HepG2 (cell line): ENCODE measurements at regions not wholly inside any gene's neighbourhood (a gene's known extent, or its start where the extent isn't known, plus 50 kb on each side); places are given as distances from the start of the nearest gene placed in this dataset.

Experiments used
- BCL3 ChIP-seq: sonication (generic); formaldehyde crosslinking; IDR thresholded peaks from 2 replicates; pipeline ENCODE4 v1.5.1; 2020; ENCODE audit warnings: mild to moderate bottlenecking, missing genetic modification reagents, moderate library complexity
- CTCF ChIP-seq: sonication (generic); formaldehyde crosslinking; IDR thresholded peaks from 2 replicates; pipeline ENCODE4 v1.5.0; 2020; ENCODE audit warnings: mild to moderate bottlenecking, missing genetic modification reagents, moderate library complexity
- EP300 ChIP-seq, 3 experiments: sonication (generic) in 1 of 3; formaldehyde crosslinking in 1 of 3; IDR thresholded peaks; 2 replicates each; pipeline versions ENCODE4 v1.5.1 to v1.6.1; 2011 to 2020; ENCODE audit warnings: low read depth in 2 of 3, low read length in 2 of 3, borderline replicate concordance in 1 of 3, improper control_type of control experiment in 1 of 3, mild to moderate bottlenecking in 1 of 3, missing genetic modification reagents in 1 of 3, moderate library complexity in 1 of 3
- MBD4 ChIP-seq: IDR thresholded peaks from 2 replicates; pipeline ENCODE4 v1.6.1; 2012; ENCODE audit warnings: low read length, inconsistent platforms, borderline replicate concordance
- RXRA ChIP-seq: sonication (generic); formaldehyde crosslinking; IDR thresholded peaks from 2 replicates; pipeline ENCODE4 v1.5.1; 2020; ENCODE audit warnings: missing genetic modification reagents
- YY1 ChIP-seq: IDR thresholded peaks from 2 replicates; pipeline ENCODE4 v1.6.1; 2011; ENCODE audit warnings: low read length, low read depth, moderate library complexity, mild to moderate bottlenecking; ENCODE audit not compliant: insufficient read depth, insufficient replicate concordance
- ZNF550 ChIP-seq: sonication (generic); formaldehyde crosslinking; IDR thresholded peaks from 2 replicates; pipeline ENCODE4 v1.4.0; 2020; ENCODE audit warnings: mild to moderate bottlenecking, missing genetic modification reagents, borderline replicate concordance

GRCh38 chr10:47060993-47061500 lies 149.8 kb downstream of the PTPN20 start:
- TF ChIP-seq EP300 (IDR thresholded peaks at IDR 0.05; ENCODE audit: low read depth in 2 of 2, low read length in 2 of 2) (no peak), EP300 (CRISPR knock-in tag; IDR thresholded peaks at IDR 0.05; ENCODE audit: borderline replicate concordance) (no peak), CTCF (CRISPR knock-in tag) (no peak), YY1 (no peak), BCL3 (CRISPR knock-in tag) (no peak), MBD4 (no peak), RXRA (CRISPR knock-in tag) (no peak), ZNF550 (CRISPR knock-in tag) (no peak)
